IMR-90 (cell line): ENCODE measurements at regions not wholly inside any gene's neighbourhood (a gene's known extent, or its start where the extent isn't known, plus 50 kb on each side); places are given as distances from the start of the nearest gene placed in this dataset.

Source experiments
- ATAC-seq: fragments of 200-7000 bp; cut with Tn5 transposase; 2 replicates; pipeline ENCODE4 v1.9.1; 2020; ENCODE audit warnings: low read depth, mild to moderate bottlenecking, moderate library complexity
- BruUV-seq: library from RNA; stranded (reverse); fragments of 400-500 nt; replicated peaks from 2 replicates; lab custom pipeline; 2021; lab: Mats Ljungman, UMichigan
- CTCF ChIA-PET: fragments of 300-600 bp; formaldehyde crosslinking; extraction: SDS; loops from one replicate; lab custom pipeline; 2021; ENCODE audit warnings: antibody characterized with exemption; lab: Yijun Ruan, JAX
- POLR2A ChIA-PET: fragments of 300-600 bp; sonication (Branson Sonifier 250); formaldehyde crosslinking; loops from one replicate; lab custom pipeline; 2022; ENCODE audit warnings: antibody characterized with exemption; ENCODE audit not compliant: unreplicated experiment; lab: Charles Lee
- DNase-seq: peaks from one replicate; pipeline ENCODE4 v3.0.0; 2013
- H2AFZ ChIP-seq: replicated peaks from 2 replicates; pipeline ENCODE3; 2013; ENCODE audit warnings: low read length, mild to moderate bottlenecking; ENCODE audit not compliant: poor library complexity
- H2AK5ac ChIP-seq: 2 replicates; pipeline ENCODE4 v1.6.1; 2013; ENCODE audit warnings: low read depth, low read length, inconsistent platforms
- H2AK9ac ChIP-seq: replicated peaks from 2 replicates; pipeline ENCODE3; 2013; ENCODE audit warnings: mild to moderate bottlenecking, low read depth, low read length, moderate library complexity; ENCODE audit not compliant: poor library complexity
- H2BK120ac ChIP-seq: 2 replicates; pipeline ENCODE4 v1.6.1; 2013; ENCODE audit warnings: low read depth, low read length, inconsistent platforms
- H2BK15ac ChIP-seq: 3 replicates; pipeline ENCODE4 v1.6.1; 2013; ENCODE audit warnings: low read depth, low read length, inconsistent platforms
- H2BK20ac ChIP-seq: 2 replicates; pipeline ENCODE4 v1.6.1; 2013; ENCODE audit warnings: low read depth, mild to moderate bottlenecking, inconsistent platforms, low read length, moderate library complexity
- H2BK5ac ChIP-seq: 2 replicates; pipeline ENCODE4 v1.6.1; 2013; ENCODE audit warnings: mild to moderate bottlenecking, low read depth, low read length, inconsistent platforms; ENCODE audit not compliant: poor library complexity, severe bottlenecking
- H3K14ac ChIP-seq: replicated peaks from 2 replicates; pipeline ENCODE4 v1.6.1; 2013; ENCODE audit warnings: low read depth, low read length, inconsistent platforms
- H3K18ac ChIP-seq: 2 replicates; pipeline ENCODE4 v1.6.1; 2013; ENCODE audit warnings: low read depth, low read length, control low read depth
- H3K23ac ChIP-seq: 2 replicates; pipeline ENCODE4 v1.6.1; 2013; ENCODE audit warnings: low read depth, low read length, inconsistent platforms
- H3K27ac ChIP-seq: 2 replicates; pipeline ENCODE4 v1.5.1; 2013; ENCODE audit warnings: mild to moderate bottlenecking, control low read depth, low read length; ENCODE audit not compliant: insufficient read depth
- H3K27me3 ChIP-seq: 2 replicates; pipeline ENCODE4 v1.6.1; 2013; ENCODE audit warnings: low read length; ENCODE audit not compliant: control insufficient read depth, insufficient read depth
- H3K36me3 ChIP-seq: 2 replicates; pipeline ENCODE4 v1.6.1; 2013; ENCODE audit warnings: low read length, mixed read lengths; ENCODE audit not compliant: control insufficient read depth, insufficient read depth
- H3K4ac ChIP-seq: 2 replicates; pipeline ENCODE4 v1.6.1; 2013; ENCODE audit warnings: low read depth, low read length, inconsistent platforms
- H3K4me1 ChIP-seq: 2 replicates; pipeline ENCODE4 v1.6.1; 2013; ENCODE audit warnings: low read length, mixed read lengths; ENCODE audit not compliant: control insufficient read depth, insufficient read depth
- H3K4me2 ChIP-seq: 2 replicates; pipeline ENCODE4 v1.6.1; 2013; ENCODE audit warnings: low read depth, mild to moderate bottlenecking, control low read depth, low read length, moderate library complexity
- H3K4me3 ChIP-seq: 2 replicates; pipeline ENCODE4 v1.5.1; 2013; ENCODE audit warnings: low read depth, mild to moderate bottlenecking, control low read depth, low read length, moderate library complexity; ENCODE audit not compliant: insufficient read depth
- H3K56ac ChIP-seq: 2 replicates; pipeline ENCODE4 v1.6.1; 2013; ENCODE audit warnings: low read length, inconsistent platforms; ENCODE audit not compliant: insufficient read depth; ENCODE audit errors: extremely low read depth
- H3K79me1 ChIP-seq, 2 experiments: 2 replicates each; pipeline ENCODE4 v1.6.1; 2013; ENCODE audit warnings: low read length in 2 of 2, inconsistent platforms in 1 of 2, low read depth in 1 of 2
- H3K9ac ChIP-seq: 2 replicates; pipeline ENCODE4 v1.6.1; 2013; ENCODE audit warnings: low read depth, low read length, control low read depth
- H3K9me1 ChIP-seq: 2 replicates; pipeline ENCODE4 v1.6.1; 2013; ENCODE audit warnings: low read length, inconsistent platforms; ENCODE audit not compliant: insufficient read depth
- H3K9me3 ChIP-seq: 2 replicates; pipeline ENCODE4 v1.6.1; 2013; ENCODE audit warnings: low read length; ENCODE audit not compliant: control insufficient read depth, insufficient read depth
- H4K20me1 ChIP-seq: 2 replicates; pipeline ENCODE4 v1.6.1; 2013; ENCODE audit warnings: low read length, inconsistent platforms; ENCODE audit not compliant: insufficient read depth
- H4K5ac ChIP-seq: 2 replicates; pipeline ENCODE4 v1.6.1; 2013; ENCODE audit warnings: mild to moderate bottlenecking, low read depth, low read length, control low read depth
- H4K8ac ChIP-seq, 2 experiments: 2 replicates each; pipeline ENCODE4 v1.6.1; 2013; ENCODE audit warnings: low read depth in 2 of 2, low read length in 2 of 2, control low read depth in 1 of 2, inconsistent platforms in 1 of 2
- H4K91ac ChIP-seq: 2 replicates; pipeline ENCODE4 v1.6.1; 2013; ENCODE audit warnings: low read depth, low read length, inconsistent platforms; ENCODE audit not compliant: insufficient read depth
- BHLHE40 ChIP-seq: fragments of 150-350 bp; IDR thresholded peaks from 2 replicates; pipeline ENCODE4 v1.6.1; 2016; ENCODE audit warnings: mild to moderate bottlenecking, low read depth, low read length
- CHD1 ChIP-seq: IDR thresholded peaks from 2 replicates; pipeline ENCODE4 v1.6.1; 2012; ENCODE audit warnings: low read depth, low read length, improper control_type of control experiment
- CTCF ChIP-seq: conservative IDR thresholded peaks from 2 replicates; pipeline ENCODE4 v1.5.1; 2012; ENCODE audit warnings: mild to moderate bottlenecking, low read depth, low read length, improper control_type of control experiment
- ELK1 ChIP-seq: fragments of 150-350 bp; IDR thresholded peaks from 2 replicates; pipeline ENCODE4 v1.6.1; 2016; ENCODE audit warnings: low read depth, mild to moderate bottlenecking, low read length, moderate library complexity, borderline replicate concordance
- FOS ChIP-seq: fragments of 150-350 bp; IDR thresholded peaks from 2 replicates; pipeline ENCODE4 v1.6.1; 2016; ENCODE audit warnings: low read depth, low read length
- MAFK ChIP-seq: IDR thresholded peaks from 2 replicates; pipeline ENCODE4 v1.6.1; 2012; ENCODE audit warnings: low read depth, low read length, improper control_type of control experiment
- MAZ ChIP-seq: IDR thresholded peaks from 2 replicates; pipeline ENCODE4 v1.6.1; 2012; ENCODE audit warnings: low read depth, mild to moderate bottlenecking, low read length, improper control_type of control experiment, moderate library complexity, borderline replicate concordance
- MXI1 ChIP-seq: IDR thresholded peaks from 2 replicates; pipeline ENCODE4 v1.6.1; 2012; ENCODE audit warnings: low read depth, mild to moderate bottlenecking, low read length, moderate library complexity, borderline replicate concordance
- NFE2L2 ChIP-seq: fragments of 150-350 bp; IDR thresholded peaks from 2 replicates; pipeline ENCODE4 v1.6.1; 2016; ENCODE audit warnings: low read depth, mild to moderate bottlenecking, low read length
- POLR2A ChIP-seq: IDR thresholded peaks from 2 replicates; pipeline ENCODE4 v1.6.1; 2012; ENCODE audit warnings: mild to moderate bottlenecking, low read depth, low read length
- RAD21 ChIP-seq: IDR thresholded peaks from 2 replicates; pipeline ENCODE4 v1.6.1; 2012; ENCODE audit warnings: low read length, improper control_type of control experiment
- RCOR1 ChIP-seq: IDR thresholded peaks from 2 replicates; pipeline ENCODE4 v1.6.1; 2012; ENCODE audit warnings: mild to moderate bottlenecking, low read length, improper control_type of control experiment; ENCODE audit not compliant: insufficient replicate concordance
- RFX5 ChIP-seq: IDR thresholded peaks from 2 replicates; pipeline ENCODE4 v1.8.0; 2012; ENCODE audit warnings: low read depth, mild to moderate bottlenecking, low read length, moderate library complexity
- SMC3 ChIP-seq: fragments of 150-350 bp; IDR thresholded peaks from 2 replicates; pipeline ENCODE4 v1.6.1; 2016; ENCODE audit warnings: low read depth, mild to moderate bottlenecking, antibody characterized with exemption, low read length, moderate library complexity
- USF2 ChIP-seq: fragments of 150-350 bp; IDR thresholded peaks from 2 replicates; pipeline ENCODE4 v1.6.1; 2017; ENCODE audit warnings: mild to moderate bottlenecking, antibody characterized with exemption, low read length, low read depth
- WGBS, 2 experiments: methylation state at CpG; one replicate each; pipeline versions ENCODE4 v1.1.5 to v1.1.7; 2013; ENCODE audit warnings: missing lambda C conversion rate in 2 of 2; ENCODE audit not compliant: insufficient read length in 1 of 2; ENCODE audit errors: extremely low coverage in 2 of 2; 5-methylcytosine and 5-hydroxymethylcytosine counted together
- dilution Hi-C: fragments of 300-500 bp; cut with HindIII; formaldehyde crosslinking; loops from one replicate; pipeline ENCODE4 v1.14.3; 2018; ENCODE audit warnings: low sequenced_read_pairs; ENCODE audit not compliant: unreplicated experiment
- in situ Hi-C: fragments of 300-500 bp; cut with MboI; formaldehyde crosslinking; loops from 3 replicates; pipeline ENCODE4 v1.14.3; 2019; ENCODE audit warnings: low sequenced_read_pairs, inconsistent platforms, mixed read lengths
- intact Hi-C: fragments of 100-400 bp; cut with micrococcal nuclease; formaldehyde crosslinking; loops from 2 replicates; pipeline ENCODE4 v1.10.0; 2022

GRCh38 chr1:69082312-69082711 is 485.4 kb upstream of the LRRC7 start:
- no peak overlapping the region for H3K4ac ChIP-seq
- H3K56ac ChIP-seq: no peak overlapping the region
- H3K14ac ChIP-seq: no peak overlapping the region
- no peaks in the 10 kb centered on the region for H3K36me3 ChIP-seq
- no peak overlapping the region for H2BK20ac ChIP-seq
- DNase-seq (no peak), ATAC-seq (no peak)
- in situ Hi-C loops (no loop called here), dilution Hi-C loops (no loop called here), intact Hi-C loops (no loop called here)
- POLR2A ChIA-PET: no interaction called here
- H3K18ac ChIP-seq: no peak overlapping the region
- H4K5ac ChIP-seq: no peak overlapping the region
- H2BK15ac ChIP-seq: no peak overlapping the region
- no peak for TF ChIP-seq USF2
- no peak for TF ChIP-seq MAFK
- TF ChIP-seq CHD1: no peak
- TF ChIP-seq ELK1: no peak
- no peak for TF ChIP-seq NFE2L2
- TF ChIP-seq MXI1: no peak
- no peak for TF ChIP-seq MAZ
- TF ChIP-seq SMC3: no peak
- no peak for TF ChIP-seq RCOR1
- TF ChIP-seq FOS: no peak
- TF ChIP-seq BHLHE40: no peak
- TF ChIP-seq RAD21: no peak
- no peak for TF ChIP-seq RFX5
- TF ChIP-seq POLR2A: no peak
- no peak for TF ChIP-seq CTCF
- H3K23ac ChIP-seq: no peak overlapping the region
- H3K79me1 ChIP-seq: no peaks in the 10 kb centered on the region
- no peak overlapping the region for H3K4me3 ChIP-seq
- no peaks in the 10 kb centered on the region for H3K9me1 ChIP-seq
- H2AK5ac ChIP-seq: no peak overlapping the region
- no TSS peak for BruUV-seq
- no peak overlapping the region for H3K9ac ChIP-seq
- H4K91ac ChIP-seq: no peak overlapping the region
- no peak overlapping the region for H2AFZ ChIP-seq
- no peak overlapping the region for H2AK9ac ChIP-seq
- H4K8ac ChIP-seq: no peak overlapping the region
- no CpG with 5 or more reads among the region's 4 CpGs for WGBS, 2 experiments
- CTCF ChIA-PET: no interaction called here
- no peaks in the 10 kb centered on the region for H4K20me1 ChIP-seq
- H3K4me1 ChIP-seq: no peaks in the 10 kb centered on the region
- no peaks in the 10 kb centered on the region for H3K9me3 ChIP-seq
- no peak overlapping the region for H2BK5ac ChIP-seq
- H3K27ac ChIP-seq: no peak overlapping the region
- H2BK120ac ChIP-seq: no peak overlapping the region
- H3K27me3 ChIP-seq: no peaks in the 10 kb centered on the region
- H3K4me2 ChIP-seq: no peak overlapping the region
